COR-L47 (cell line): ENCODE measurements at regions not wholly inside any gene's neighbourhood (a gene's known extent, or its start where the extent isn't known, plus 50 kb on each side); places are given as distances from the start of the nearest gene placed in this dataset.

Experiments used
- DNase-seq: peaks from one replicate; lab custom pipeline; 2025; lab: John Stamatoyannopoulos, UW

DNA sequence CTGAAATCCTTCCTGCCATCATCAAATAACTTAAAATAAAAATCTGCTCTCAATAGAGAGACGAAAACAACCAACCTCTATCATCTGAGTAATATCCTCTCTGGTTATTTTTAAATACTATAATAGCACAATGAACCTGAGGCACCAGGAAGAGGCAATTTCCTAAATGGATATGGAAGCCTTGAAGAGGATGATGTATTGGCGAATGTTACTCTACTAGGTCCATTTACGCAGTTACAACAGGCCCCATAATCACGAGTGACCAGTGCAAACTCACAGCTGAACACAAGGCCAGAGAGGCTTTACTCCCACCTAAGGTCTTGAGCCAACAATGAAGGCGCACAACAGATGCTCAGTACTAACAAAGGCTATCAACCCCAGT, 678.8 kb upstream of the NR3C2 start:
- DNase-seq, result no peak

- DNase-seq, result no peak
Observed at GRCh38 chr4:149120331-149121022, 678.3 kb upstream of the NR3C2 start.

GRCh38 chr4:149116806-149117205, 674.6 kb upstream of the NR3C2 start:
- no peak for DNase-seq

- DNase-seq, result no peak
Observed at GRCh38 chr4:149113804-149114430, 671.7 kb upstream of the NR3C2 start.

DNA sequence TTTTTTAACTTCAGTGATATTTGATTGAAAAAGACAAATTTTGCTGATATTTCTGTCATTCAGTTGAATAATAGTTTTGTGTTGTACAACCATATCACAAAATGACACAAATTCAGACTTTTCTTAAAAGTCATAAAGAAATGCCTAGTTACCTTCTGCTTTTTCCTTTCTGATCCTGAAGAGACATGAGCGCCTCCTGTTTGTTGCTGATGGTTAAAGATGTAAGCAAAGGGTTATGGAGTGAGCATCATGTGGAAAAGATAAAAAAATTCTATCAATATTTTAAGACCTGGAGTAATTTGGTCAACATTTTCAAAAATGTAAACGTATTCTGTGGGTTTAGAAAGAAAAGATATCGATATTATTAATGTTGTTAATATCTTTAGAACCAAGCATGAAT, 669.9 kb upstream of the NR3C2 start:
- no peak for DNase-seq

- DNase-seq, result no peak
Observed at GRCh38 chr4:149110481-149110880, 668.3 kb upstream of the NR3C2 start.

DNA sequence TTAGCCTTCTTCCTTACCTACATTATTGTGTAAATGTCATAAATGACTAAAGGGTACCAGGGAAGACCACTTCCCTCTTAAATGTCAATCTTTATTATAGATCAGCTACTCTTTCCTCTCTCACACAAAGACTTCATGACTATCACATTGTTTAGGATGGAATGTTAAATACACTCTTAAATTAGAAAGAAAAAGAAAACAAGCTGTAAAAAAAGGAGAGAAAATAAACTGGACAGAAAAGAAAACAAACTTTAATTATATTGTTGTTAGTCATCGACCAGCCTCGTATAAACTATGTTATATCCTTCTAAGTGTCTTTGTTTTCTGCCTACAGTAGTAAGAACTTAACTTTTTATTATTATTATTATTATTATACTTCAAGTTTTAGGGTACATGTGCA, 666.4 kb upstream of the NR3C2 start:
- DNase-seq, result no peak

- no peak for DNase-seq
Observed at GRCh38 chr4:149102765-149103164, 660.6 kb upstream of the NR3C2 start.

- no peak for DNase-seq
Observed at GRCh38 chr4:149101649-149102048, 659.4 kb upstream of the NR3C2 start.

DNA sequence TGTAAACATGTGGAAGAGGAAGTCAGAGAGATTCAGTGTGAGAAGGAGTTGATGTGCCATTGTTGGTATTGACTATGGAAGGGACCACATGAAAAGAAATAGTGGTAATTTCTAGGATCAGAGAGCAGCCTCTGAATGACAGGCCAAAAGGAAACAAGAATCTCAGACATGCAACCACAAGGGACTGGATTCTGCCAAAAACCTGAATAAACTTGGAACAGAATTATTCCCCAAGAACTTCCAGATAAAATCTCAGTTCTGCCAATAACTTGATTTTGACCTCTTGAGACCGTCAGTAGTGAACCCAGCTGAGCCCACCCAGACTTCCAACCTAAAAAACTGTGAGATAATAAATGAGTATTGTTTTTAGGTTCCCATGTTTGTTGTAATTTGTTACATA, 653.6 kb upstream of the NR3C2 start:
- DNase-seq, result no peak

DNA sequence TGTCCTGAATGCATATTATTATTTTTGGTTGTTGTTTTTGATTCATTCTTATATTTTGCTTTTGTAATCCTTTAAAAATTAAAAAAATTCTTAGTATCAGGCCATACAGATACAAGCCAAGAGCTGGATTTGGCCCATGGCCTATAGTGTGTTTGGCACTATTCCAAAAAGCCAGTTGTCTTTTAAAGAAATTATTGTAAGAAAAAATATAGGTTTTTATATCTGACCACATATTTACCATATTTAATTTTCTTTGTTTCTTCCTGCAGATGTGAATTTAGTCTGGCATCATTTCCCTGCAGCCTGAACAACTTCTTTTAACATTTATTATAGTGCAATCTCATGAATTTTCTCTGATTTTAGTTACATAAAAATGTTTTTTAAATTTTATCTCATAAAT, 652.8 kb upstream of the NR3C2 start:
- no peak for DNase-seq

DNA sequence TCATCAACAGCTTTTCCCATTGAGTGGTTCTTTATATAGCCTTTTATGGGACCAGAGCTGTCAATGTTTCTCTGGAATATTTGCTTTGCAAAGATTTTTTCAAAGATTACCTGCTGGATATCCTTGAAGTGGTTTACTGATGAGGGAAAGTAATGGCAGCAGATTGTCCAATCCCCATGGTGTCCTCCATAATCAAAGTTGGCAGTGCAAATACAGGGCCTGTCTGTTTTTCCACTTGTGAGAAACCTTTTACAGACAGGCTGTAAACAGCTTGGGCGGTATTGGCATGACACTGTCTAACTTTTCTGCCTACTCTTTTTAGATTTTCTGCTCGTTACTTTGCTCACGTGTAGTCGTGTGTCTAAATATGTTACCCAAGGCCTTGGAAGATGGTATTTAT, 641.9 kb upstream of the NR3C2 start:
- no peak for DNase-seq

DNA sequence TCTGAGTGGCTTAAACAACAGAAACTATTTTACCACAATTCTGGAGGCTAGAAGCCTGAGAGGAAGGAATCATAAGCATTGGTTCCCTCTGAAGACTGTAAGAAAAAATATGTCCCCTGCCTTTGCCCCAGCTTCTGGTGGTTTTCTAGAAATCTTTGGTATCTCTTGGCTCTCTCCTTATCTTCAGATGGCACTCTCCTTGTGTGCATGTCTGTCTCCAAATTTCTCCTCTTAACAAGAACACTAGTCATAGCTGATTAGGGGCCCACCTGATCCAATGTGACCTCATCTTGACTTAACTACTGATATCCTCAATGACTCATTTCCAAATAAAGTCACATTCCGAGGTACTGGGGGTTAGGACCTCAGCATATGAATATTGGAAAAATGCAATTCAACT, 635.0 kb upstream of the NR3C2 start:
- no peak for DNase-seq

- no peak for DNase-seq
Observed at GRCh38 chr4:149076401-149076800, 634.2 kb upstream of the NR3C2 start.

- DNase-seq, result no peak
Observed at GRCh38 chr4:149072384-149072783, 630.2 kb upstream of the NR3C2 start.

GRCh38 chr4:149065753-149066152, 623.5 kb upstream of the NR3C2 start:
- DNase-seq, result no peak

DNA sequence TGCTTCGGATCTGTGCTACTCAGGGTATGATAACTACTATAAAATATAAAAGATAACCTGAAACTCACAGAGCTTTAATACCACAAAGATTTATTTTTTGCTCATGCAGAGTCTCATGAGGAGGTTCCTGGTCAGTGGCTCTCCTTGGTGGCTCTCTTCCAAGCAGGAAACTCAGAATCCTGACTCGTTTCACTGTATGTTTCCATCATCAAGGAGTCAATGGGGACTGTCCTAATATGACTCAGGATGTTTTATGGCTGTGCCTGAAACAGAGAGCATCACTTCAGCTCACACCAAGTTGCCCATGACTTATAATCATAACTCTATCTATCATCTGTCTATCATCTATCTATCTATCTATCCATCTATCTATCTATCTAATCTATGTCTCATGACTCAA, 620.8 kb upstream of the NR3C2 start:
- no peak for DNase-seq

DNA sequence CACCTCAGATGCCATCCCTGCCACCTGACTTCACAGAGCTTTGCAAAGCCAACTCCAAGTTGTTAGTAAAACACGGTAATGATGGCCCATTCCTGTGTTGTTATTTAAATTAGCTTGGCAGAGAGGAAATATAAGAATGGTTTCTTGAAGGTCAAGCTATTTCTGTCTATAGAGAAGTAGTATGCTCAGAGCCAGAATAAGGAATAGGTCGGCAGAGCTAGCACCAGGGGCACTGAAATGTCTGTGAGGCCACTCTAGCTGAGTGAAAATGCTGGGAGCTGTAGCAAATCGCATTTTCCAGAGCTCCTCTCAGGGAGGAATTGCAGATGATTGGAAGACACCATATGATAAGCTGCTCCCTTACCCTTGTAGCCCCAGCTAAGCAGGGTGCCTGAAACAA, 615.4 kb upstream of the NR3C2 start:
- DNase-seq, result no peak

- DNase-seq, result no peak
Observed at GRCh38 chr4:149056615-149057014, 614.4 kb upstream of the NR3C2 start.

GRCh38 chr4:149055624-149056023, 613.4 kb upstream of the NR3C2 start:
- no peak for DNase-seq

- no peak for DNase-seq
Observed at GRCh38 chr4:149050840-149051239, 608.6 kb upstream of the NR3C2 start.

GRCh38 chr4:149048451-149049143, 606.4 kb upstream of the NR3C2 start:
- no peak for DNase-seq

DNA sequence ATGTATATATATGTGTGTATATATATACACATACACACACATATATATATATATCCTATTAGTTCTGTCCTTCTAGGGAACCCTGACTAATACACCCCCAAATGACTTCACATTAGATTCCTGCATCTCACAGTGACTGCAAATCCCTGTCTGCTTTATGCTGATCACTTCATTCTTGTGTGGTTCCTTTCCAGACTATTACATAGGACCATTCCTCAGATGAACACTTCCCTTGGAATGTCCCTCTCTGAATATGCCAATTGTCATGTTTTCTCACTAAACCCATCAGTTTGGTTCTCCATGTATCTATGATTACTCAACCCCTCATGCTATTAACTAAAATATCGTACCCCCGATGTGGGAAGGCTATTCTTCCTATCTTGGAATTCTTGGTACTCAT, 605.2 kb upstream of the NR3C2 start:
- DNase-seq, result no peak

DNA sequence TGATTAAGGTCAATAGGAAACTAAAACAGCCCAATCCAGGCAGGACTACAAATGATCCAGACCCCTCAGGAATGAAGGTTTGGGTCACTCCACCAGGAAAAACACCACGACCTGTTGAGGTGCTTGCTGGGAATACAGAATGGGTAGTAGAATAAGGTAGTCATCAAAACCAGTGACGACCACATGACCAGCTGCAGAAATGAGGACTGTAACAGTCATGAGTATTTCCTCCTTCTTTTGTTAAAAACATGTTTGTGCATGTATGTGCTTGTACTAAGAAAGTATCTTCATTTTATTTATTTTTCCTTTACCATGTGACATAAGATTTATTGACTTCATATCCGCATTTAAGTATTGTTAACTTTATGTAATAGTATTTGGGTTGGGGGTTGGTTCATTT, 603.5 kb upstream of the NR3C2 start:
- DNase-seq, result no peak
